Adipocyte (in vitro differentiated cells): ENCODE measurements at regions not wholly inside any gene's neighbourhood (a gene's known extent, or its start where the extent isn't known, plus 50 kb on each side); places are given as distances from the start of the nearest gene placed in this dataset.

Source experiments
- DNase-seq: peaks from one replicate; pipeline ENCODE4 v3.0.0-alpha.2; 2015; ENCODE audit warnings: low read depth
- H3K27me3 ChIP-seq: replicated peaks from 2 replicates; pipeline ENCODE4 v1.7.0; 2013; ENCODE audit warnings: mild to moderate bottlenecking, low read length, moderate library complexity; ENCODE audit not compliant: control insufficient read depth, insufficient read depth
- H3K36me3 ChIP-seq: 2 replicates; pipeline ENCODE4 v1.7.0; 2013; ENCODE audit warnings: low read length, mild to moderate bottlenecking, moderate library complexity; ENCODE audit not compliant: control insufficient read depth, insufficient read depth, severe bottlenecking
- H3K4me1 ChIP-seq: 2 replicates; pipeline ENCODE4 v1.7.0; 2013; ENCODE audit warnings: mild to moderate bottlenecking, low read length, moderate library complexity; ENCODE audit not compliant: control insufficient read depth, insufficient read depth
- H3K4me3 ChIP-seq: 2 replicates; pipeline ENCODE4 v1.7.0; 2013; ENCODE audit warnings: mild to moderate bottlenecking, low read length, moderate library complexity
- H3K9ac ChIP-seq: 2 replicates; pipeline ENCODE4 v1.7.0; 2013; ENCODE audit warnings: mild to moderate bottlenecking, low read length, moderate library complexity
- H3K9me3 ChIP-seq: 2 replicates; pipeline ENCODE4 v1.7.0; 2013; ENCODE audit warnings: mild to moderate bottlenecking, low read length, moderate library complexity; ENCODE audit not compliant: control insufficient read depth

GRCh38 chr13:74979703-74980102 is 502.3 kb downstream of the TBC1D4 start:
- DNase-seq = no peak
- H3K4me1 ChIP-seq = no peaks in the 10 kb centered on the region
- H3K27me3 ChIP-seq = no peaks in the 10 kb centered on the region
- no peak overlapping the region for H3K9ac ChIP-seq
- no peaks in the 10 kb centered on the region for H3K36me3 ChIP-seq
- H3K9me3 ChIP-seq = no peaks in the 10 kb centered on the region
- no peak overlapping the region for H3K4me3 ChIP-seq

- no peaks in the 10 kb centered on the region for H3K27me3 ChIP-seq
- H3K9me3 ChIP-seq = no peaks in the 10 kb centered on the region
- no peaks in the 10 kb centered on the region for H3K4me1 ChIP-seq
- no peak for DNase-seq
- no peaks in the 10 kb centered on the region for H3K36me3 ChIP-seq
- no peak overlapping the region for H3K9ac ChIP-seq
- no peak overlapping the region for H3K4me3 ChIP-seq
Observed at GRCh38 chr13:74978591-74978990, 503.4 kb downstream of the TBC1D4 start.

GRCh38 chr13:74977498-74977897 is 504.5 kb downstream of the TBC1D4 start:
- Histone ChIP-seq H3K4me1 (no peaks in the 10 kb centered on the region), H3K9me3 (no peaks in the 10 kb centered on the region), H3K36me3 (no peaks in the 10 kb centered on the region), H3K9ac (no peak overlapping the region), H3K27me3 (no peaks in the 10 kb centered on the region), H3K4me3 (no peak overlapping the region)
- DNase-seq = no peak

DNA sequence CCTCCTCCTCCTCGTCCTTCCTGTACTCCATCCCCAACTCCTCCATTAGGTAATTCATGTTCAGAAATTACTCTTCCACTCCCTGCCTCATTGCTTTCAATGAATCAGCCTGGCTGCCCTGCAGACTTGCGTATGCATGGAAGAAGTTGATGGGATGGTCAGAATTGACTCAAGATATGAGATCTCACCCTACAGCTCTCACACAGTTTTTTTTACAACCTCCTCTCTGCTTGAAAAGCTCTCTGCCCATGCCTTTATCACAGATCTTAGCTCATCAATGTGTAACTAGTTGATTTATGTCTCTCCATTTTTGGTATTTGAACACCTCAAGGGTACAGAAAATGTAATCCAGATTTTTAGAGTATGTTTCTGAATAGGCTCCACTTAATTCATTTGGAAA is 506.9 kb downstream of the TBC1D4 start:
- Histone ChIP-seq H3K27me3 (no peaks in the 10 kb centered on the region), H3K4me1 (no peaks in the 10 kb centered on the region)

GRCh38 chr13:74973935-74974879 is 507.8 kb downstream of the TBC1D4 start:
- Histone ChIP-seq H3K36me3 (no peaks in the 10 kb centered on the region), H3K27me3 (no peaks in the 10 kb centered on the region), H3K4me1 (no peaks in the 10 kb centered on the region), H3K9ac (no peak overlapping the region), H3K4me3 (no peak overlapping the region), H3K9me3 (no peaks in the 10 kb centered on the region)
- DNase-seq = no peak

More for the DNA sequence above, 506.9 kb downstream of the TBC1D4 start:
- no peak overlapping the region for H3K9ac ChIP-seq
- no peak overlapping the region for H3K4me3 ChIP-seq
- no peaks in the 10 kb centered on the region for H3K36me3 ChIP-seq
- H3K9me3 ChIP-seq = no peaks in the 10 kb centered on the region
- DNase-seq = no peak

DNA sequence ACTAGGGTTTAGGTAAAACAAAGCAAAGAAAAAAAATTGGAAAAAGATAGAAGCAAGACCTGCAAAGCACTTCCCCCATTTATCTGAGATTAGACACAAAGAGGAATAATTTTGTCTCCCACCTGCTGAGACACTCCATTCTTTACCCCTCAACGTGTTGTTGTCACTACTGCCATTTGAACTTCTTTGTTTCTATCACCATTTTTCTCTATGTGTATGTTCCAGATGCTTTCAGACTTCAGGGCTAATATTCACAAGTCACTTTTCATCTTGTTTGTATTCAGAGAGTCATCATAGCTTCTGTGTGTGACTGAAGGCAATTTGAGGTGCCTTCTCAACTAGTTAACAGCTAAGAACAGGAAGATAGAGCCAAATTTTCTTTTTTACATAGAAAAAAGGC is 512.5 kb downstream of the TBC1D4 start:
- Histone ChIP-seq H3K4me3 (no peak overlapping the region), H3K4me1 (no peaks in the 10 kb centered on the region), H3K27me3 (no peaks in the 10 kb centered on the region), H3K9me3 (no peaks in the 10 kb centered on the region), H3K9ac (no peak overlapping the region), H3K36me3 (no peaks in the 10 kb centered on the region)
- DNase-seq = no peak

DNA sequence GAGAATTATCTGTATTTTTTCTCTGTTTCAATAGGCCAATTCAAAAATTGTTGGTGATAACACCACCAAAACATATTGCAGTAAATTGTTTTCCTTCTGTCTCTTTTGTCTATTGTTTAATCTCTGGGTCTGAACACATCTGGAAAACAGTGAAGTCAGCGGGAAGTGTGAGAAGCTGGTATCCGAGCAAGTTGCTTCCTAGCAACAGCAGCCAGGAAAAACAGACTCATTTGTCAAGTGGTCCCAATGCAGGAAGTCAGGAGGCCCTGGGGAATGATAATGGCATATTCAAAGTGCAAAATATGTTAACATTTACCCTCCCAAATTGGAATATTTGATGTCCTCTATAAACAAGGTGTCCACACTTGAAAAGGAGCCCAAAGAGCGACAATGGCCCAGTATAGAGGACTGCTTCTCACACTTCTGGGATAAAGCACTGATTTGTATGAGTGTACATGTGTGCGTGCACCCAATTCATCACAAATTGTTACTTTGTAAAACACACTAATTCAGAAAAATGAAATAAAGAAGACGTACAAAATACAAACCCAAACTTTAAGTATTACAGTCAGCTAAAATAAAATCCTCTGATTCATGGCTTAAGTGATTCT is 515.0 kb downstream of the TBC1D4 start:
- Histone ChIP-seq H3K36me3 (no peaks in the 10 kb centered on the region), H3K27me3 (no peaks in the 10 kb centered on the region), H3K4me3 (no peak overlapping the region), H3K9ac (no peak overlapping the region), H3K4me1 (no peaks in the 10 kb centered on the region), H3K9me3 (peaks cover 3% of the 10 kb centered on the region)
- DNase-seq = no peak

GRCh38 chr13:74966275-74966674 is 515.7 kb downstream of the TBC1D4 start:
- no peaks in the 10 kb centered on the region for H3K27me3 ChIP-seq
- H3K9me3 ChIP-seq = peaks cover 5% of the 10 kb centered on the region
- no peaks in the 10 kb centered on the region for H3K4me1 ChIP-seq
- H3K36me3 ChIP-seq = no peaks in the 10 kb centered on the region
- DNase-seq = no peak
- no peak overlapping the region for H3K9ac ChIP-seq
- no peak overlapping the region for H3K4me3 ChIP-seq

- Histone ChIP-seq H3K9me3 (peaks cover 29% of the 10 kb centered on the region), H3K4me3 (no peak overlapping the region), H3K27me3 (no peaks in the 10 kb centered on the region), H3K36me3 (no peaks in the 10 kb centered on the region), H3K4me1 (no peaks in the 10 kb centered on the region), H3K9ac (no peak overlapping the region)
- no peak for DNase-seq
Observed at GRCh38 chr13:74945637-74946036, 536.3 kb downstream of the TBC1D4 start.

DNA sequence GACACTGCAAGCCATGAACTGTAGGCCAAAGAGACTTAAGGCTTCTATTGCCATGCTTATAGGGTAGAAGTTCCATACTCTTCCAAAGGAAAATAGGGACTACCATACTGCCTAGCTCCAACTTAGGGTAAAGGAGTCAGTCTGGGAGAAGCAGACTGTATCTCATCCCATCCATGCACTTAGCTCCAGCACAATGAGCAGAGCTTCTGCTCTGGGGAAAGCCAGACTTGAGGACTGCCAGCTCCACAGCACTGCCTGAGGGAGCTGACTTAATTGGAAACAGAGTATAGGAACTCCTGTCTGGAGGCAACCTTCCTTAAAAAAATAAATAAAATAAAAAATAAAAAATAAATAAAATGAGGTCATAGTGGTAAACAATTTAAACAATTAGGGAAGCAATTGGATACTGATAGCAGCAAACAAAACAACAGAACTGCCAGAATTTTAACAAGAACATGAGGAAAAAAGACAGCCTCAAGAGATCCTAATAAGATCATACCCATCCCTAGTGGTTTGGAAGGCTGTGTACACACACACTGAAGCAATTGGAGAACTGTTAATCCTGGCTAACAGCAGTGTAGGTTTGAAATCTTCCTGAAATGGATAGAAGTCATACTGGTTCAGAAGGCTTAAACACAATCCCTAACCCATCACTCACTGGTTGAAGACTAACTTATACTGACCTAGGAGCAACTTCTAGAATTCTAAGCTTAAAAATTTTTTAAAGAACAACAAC is 550.1 kb downstream of the TBC1D4 start:
- DNase-seq = peak; percentile 66
- Histone ChIP-seq H3K27me3 (no peaks in the 10 kb centered on the region), H3K9me3 (peaks cover 13% of the 10 kb centered on the region), H3K36me3 (no peaks in the 10 kb centered on the region), H3K9ac (no peak overlapping the region), H3K4me1 (peaks cover 14% of the 10 kb centered on the region), H3K4me3 (no peak overlapping the region)
